Neutrophil (primary cell): ENCODE measurements at regions not wholly inside any gene's neighbourhood (a gene's known extent, or its start where the extent isn't known, plus 50 kb on each side); places are given as distances from the start of the nearest gene placed in this dataset.

Experiments used
- H3K27ac ChIP-seq: fragments of 200-600 bp; sonication (generic); 2 replicates; pipeline ENCODE4 v1.5.1; 2016; ENCODE audit warnings: mild to moderate bottlenecking, moderate library complexity
- H3K27me3 ChIP-seq: fragments of 200-600 bp; sonication (generic); 2 replicates; pipeline ENCODE4 v1.6.0; 2016; ENCODE audit warnings: mild to moderate bottlenecking
- H3K36me3 ChIP-seq: fragments of 200-600 bp; sonication (generic); 2 replicates; pipeline ENCODE4 v1.5.1; 2017
- H3K4me1 ChIP-seq, 2 experiments: fragments of 200-600 bp in 1 of 2; sonication (generic) in 1 of 2; 1 replicate in 1 of 2; 2 replicates in 1 of 2; pipeline versions ENCODE4 v1.5.1 to v1.6.1; 2013 to 2016; ENCODE audit warnings: low read depth in 1 of 2, low read length in 1 of 2, mild to moderate bottlenecking in 1 of 2, moderate library complexity in 1 of 2; ENCODE audit not compliant: control insufficient read depth in 1 of 2, insufficient read depth in 1 of 2
- H3K4me3 ChIP-seq, 2 experiments: fragments of 200-600 bp in 1 of 2; sonication (generic) in 1 of 2; 1 replicate in 1 of 2; 2 replicates in 1 of 2; pipeline ENCODE4 v1.5.1; 2013 to 2016; ENCODE audit warnings: low read depth in 1 of 2, low read length in 1 of 2, mild to moderate bottlenecking in 1 of 2, moderate library complexity in 1 of 2
- H3K9me3 ChIP-seq: fragments of 200-600 bp; sonication (generic); 2 replicates; pipeline ENCODE4 v1.5.1; 2016
- TF ChIP-seq, protein P1 (sequence below): fragments of 200-600 bp; sonication (generic); IDR thresholded peaks from 2 replicates; pipeline ENCODE4 v1.5.1; 2016; ENCODE audit warnings: antibody characterized with exemption

- TF ChIP-seq, protein P1, sequence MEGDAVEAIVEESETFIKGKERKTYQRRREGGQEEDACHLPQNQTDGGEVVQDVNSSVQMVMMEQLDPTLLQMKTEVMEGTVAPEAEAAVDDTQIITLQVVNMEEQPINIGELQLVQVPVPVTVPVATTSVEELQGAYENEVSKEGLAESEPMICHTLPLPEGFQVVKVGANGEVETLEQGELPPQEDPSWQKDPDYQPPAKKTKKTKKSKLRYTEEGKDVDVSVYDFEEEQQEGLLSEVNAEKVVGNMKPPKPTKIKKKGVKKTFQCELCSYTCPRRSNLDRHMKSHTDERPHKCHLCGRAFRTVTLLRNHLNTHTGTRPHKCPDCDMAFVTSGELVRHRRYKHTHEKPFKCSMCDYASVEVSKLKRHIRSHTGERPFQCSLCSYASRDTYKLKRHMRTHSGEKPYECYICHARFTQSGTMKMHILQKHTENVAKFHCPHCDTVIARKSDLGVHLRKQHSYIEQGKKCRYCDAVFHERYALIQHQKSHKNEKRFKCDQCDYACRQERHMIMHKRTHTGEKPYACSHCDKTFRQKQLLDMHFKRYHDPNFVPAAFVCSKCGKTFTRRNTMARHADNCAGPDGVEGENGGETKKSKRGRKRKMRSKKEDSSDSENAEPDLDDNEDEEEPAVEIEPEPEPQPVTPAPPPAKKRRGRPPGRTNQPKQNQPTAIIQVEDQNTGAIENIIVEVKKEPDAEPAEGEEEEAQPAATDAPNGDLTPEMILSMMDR, result no peak
- no peaks in the 10 kb centered on the region for H3K36me3 ChIP-seq
- H3K9me3 ChIP-seq, result no peaks in the 10 kb centered on the region
- H3K27ac ChIP-seq, result no peak overlapping the region
- H3K27me3 ChIP-seq, result peaks cover 17% of the 10 kb centered on the region
- no peaks in the 10 kb centered on the region for H3K4me1 ChIP-seq
- H3K4me3 ChIP-seq, result no peak overlapping the region
Measured at GRCh38 chr6:88535306-88535705, 369.2 kb upstream of the CNR1 start.

GRCh38 chr6:88532241-88532860 is 366.2 kb upstream of the CNR1 start:
- no peaks in the 10 kb centered on the region for H3K9me3 ChIP-seq
- H3K36me3 ChIP-seq, result no peaks in the 10 kb centered on the region
- no peaks in the 10 kb centered on the region for H3K4me1 ChIP-seq
- H3K27ac ChIP-seq, result no peak overlapping the region
- H3K4me3 ChIP-seq, result no peak overlapping the region
- H3K27me3 ChIP-seq, result peaks cover 16% of the 10 kb centered on the region
- TF ChIP-seq, protein P1, result no peak

DNA sequence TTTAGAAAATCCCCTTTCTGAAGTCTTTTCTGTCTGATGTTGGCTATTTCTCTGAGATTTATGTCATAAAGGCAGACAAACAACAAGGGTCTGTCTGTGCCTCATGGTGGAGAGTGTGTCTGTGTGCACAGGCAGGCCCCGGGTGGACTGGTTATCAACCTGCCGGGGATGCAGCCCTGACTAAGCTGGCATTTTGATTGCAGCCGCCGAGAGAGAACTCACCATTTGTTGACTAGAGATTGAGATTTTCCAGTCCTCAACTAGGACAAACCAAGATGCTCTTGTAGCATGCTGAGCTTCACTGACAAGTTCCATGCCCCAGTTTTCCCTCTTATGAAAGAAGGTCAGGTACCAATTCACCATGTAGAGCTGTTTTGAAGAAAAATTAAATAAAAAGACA is 363.6 kb upstream of the CNR1 start:
- TF ChIP-seq, protein P1, result no peak
- H3K4me1 ChIP-seq, result no peaks in the 10 kb centered on the region

DNA sequence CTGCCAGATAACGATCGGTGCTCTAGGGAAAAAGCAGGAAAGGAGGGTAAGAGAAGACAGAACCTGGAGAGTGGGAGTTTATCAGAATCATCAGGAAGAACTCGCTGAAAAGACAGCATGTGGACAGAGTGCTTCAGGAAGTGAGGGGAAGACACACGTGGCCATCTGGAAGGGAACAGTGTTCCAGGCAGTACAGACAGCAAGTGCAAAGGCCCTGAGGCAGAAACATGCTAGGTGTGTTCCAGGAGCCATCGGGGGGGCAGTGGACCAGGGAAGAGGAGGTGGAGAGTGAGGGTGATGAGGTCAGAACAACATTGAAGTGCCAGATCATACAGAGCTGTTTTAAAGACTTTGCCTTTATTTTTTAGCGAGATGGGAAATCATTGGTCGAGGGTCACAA is 354.3 kb upstream of the CNR1 start:
- Histone ChIP-seq H3K4me1 (no peaks in the 10 kb centered on the region), H3K27ac (no peak overlapping the region), H3K4me3 (no peak overlapping the region), H3K27me3 (no peaks in the 10 kb centered on the region), H3K36me3 (no peaks in the 10 kb centered on the region), H3K9me3 (no peaks in the 10 kb centered on the region)
- TF ChIP-seq, protein P1, result no peak

More for the DNA sequence above, 363.6 kb upstream of the CNR1 start:
- no peaks in the 10 kb centered on the region for H3K9me3 ChIP-seq
- H3K4me3 ChIP-seq, result no peak overlapping the region
- H3K36me3 ChIP-seq, result no peaks in the 10 kb centered on the region
- H3K27ac ChIP-seq, result no peak overlapping the region
- no peaks in the 10 kb centered on the region for H3K27me3 ChIP-seq

DNA sequence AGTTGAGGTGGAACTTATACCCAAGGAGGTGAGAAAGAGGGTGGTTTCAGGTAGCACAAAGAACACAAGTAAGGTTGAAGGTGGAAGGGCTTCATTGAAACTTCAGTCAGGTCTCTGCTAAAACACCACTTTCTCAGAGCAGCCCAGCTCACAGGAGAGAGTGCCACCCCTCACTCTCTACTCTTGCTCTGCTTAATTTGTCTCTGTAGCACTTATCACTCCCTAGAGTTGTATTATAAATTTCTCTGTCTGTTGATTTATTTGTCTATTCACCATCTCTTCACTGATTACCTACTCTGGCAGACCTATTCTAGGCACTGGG is 353.8 kb upstream of the CNR1 start:
- Histone ChIP-seq H3K27me3 (no peaks in the 10 kb centered on the region), H3K4me1 (no peaks in the 10 kb centered on the region), H3K4me3 (no peak overlapping the region), H3K27ac (no peak overlapping the region), H3K36me3 (no peaks in the 10 kb centered on the region), H3K9me3 (no peaks in the 10 kb centered on the region)
- TF ChIP-seq, protein P1, result no peak
